Muscle layer of duodenum (tissue), 2 donors: ENCODE measurements at regions not wholly inside any gene's neighbourhood (a gene's known extent, or its start where the extent isn't known, plus 50 kb on each side); places are given as distances from the start of the nearest gene placed in this dataset.

Experiments
- H3K27ac ChIP-seq: one replicate; pipeline ENCODE4 v1.7.0; 2013; ENCODE audit warnings: mild to moderate bottlenecking, low read length
- H3K27me3 ChIP-seq: one replicate; pipeline ENCODE4 v1.7.0; 2013; ENCODE audit warnings: low read depth, mild to moderate bottlenecking, control low read depth, low read length
- H3K36me3 ChIP-seq, 2 donors: one replicate each; pipeline ENCODE4 v1.7.0; 2013; ENCODE audit warnings: low read length in 2 of 2, control low read depth in 1 of 2, mild to moderate bottlenecking in 1 of 2; ENCODE audit not compliant: insufficient read depth in 2 of 2, control insufficient read depth in 1 of 2
- H3K4me1 ChIP-seq, 2 donors: one replicate each; pipeline ENCODE4 v1.7.0; 2013; ENCODE audit warnings: low read length in 2 of 2, mild to moderate bottlenecking in 2 of 2, control low read depth in 1 of 2, moderate library complexity in 1 of 2; ENCODE audit not compliant: insufficient read depth in 2 of 2, control insufficient read depth in 1 of 2
- H3K4me3 ChIP-seq, 2 donors: one replicate each; pipeline ENCODE4 v1.7.0; 2013; ENCODE audit warnings: low read length in 2 of 2, low read depth in 1 of 2, mild to moderate bottlenecking in 1 of 2
- H3K9me3 ChIP-seq, 2 donors: one replicate each; pipeline ENCODE4 v1.7.0; 2013; ENCODE audit warnings: low read length in 2 of 2, control low read depth in 1 of 2, mild to moderate bottlenecking in 1 of 2; ENCODE audit not compliant: control insufficient read depth in 1 of 2
- donor health status: healthy.

GRCh38 chr18:41724195-41724594, 230.8 kb upstream of the PIK3C3 start:
- no peak overlapping the region for H3K4me3 ChIP-seq
- no peak overlapping the region for H3K27ac ChIP-seq
- no peaks in the 10 kb centered on the region for H3K27me3 ChIP-seq
- no peaks in the 10 kb centered on the region for H3K4me1 ChIP-seq
- no peaks in the 10 kb centered on the region for H3K36me3 ChIP-seq
- no peaks in the 10 kb centered on the region for H3K9me3 ChIP-seq

GRCh38 chr18:41721103-41721790, 233.8 kb upstream of the PIK3C3 start:
- no peaks in the 10 kb centered on the region for H3K36me3 ChIP-seq
- no peaks in the 10 kb centered on the region for H3K9me3 ChIP-seq
- H3K4me3 ChIP-seq, result no peak overlapping the region
- H3K27me3 ChIP-seq, result no peaks in the 10 kb centered on the region
- no peak overlapping the region for H3K27ac ChIP-seq
- H3K4me1 ChIP-seq, result no peaks in the 10 kb centered on the region

GRCh38 chr18:41720226-41720625, 234.8 kb upstream of the PIK3C3 start:
- Histone ChIP-seq H3K27me3 (no peaks in the 10 kb centered on the region), H3K9me3 (no peaks in the 10 kb centered on the region), H3K36me3 (no peaks in the 10 kb centered on the region), H3K27ac (no peak overlapping the region), H3K4me1 (no peaks in the 10 kb centered on the region), H3K4me3 (no peak overlapping the region)

- H3K4me1 ChIP-seq, result no peaks in the 10 kb centered on the region
- no peaks in the 10 kb centered on the region for H3K9me3 ChIP-seq
- H3K27ac ChIP-seq, result no peak overlapping the region
- H3K36me3 ChIP-seq, result no peaks in the 10 kb centered on the region
- H3K4me3 ChIP-seq, result no peak overlapping the region
- H3K27me3 ChIP-seq, result no peaks in the 10 kb centered on the region
These were observed 235.2 kb upstream of the PIK3C3 start for GRCh38 chr18:41719808-41720207.

DNA sequence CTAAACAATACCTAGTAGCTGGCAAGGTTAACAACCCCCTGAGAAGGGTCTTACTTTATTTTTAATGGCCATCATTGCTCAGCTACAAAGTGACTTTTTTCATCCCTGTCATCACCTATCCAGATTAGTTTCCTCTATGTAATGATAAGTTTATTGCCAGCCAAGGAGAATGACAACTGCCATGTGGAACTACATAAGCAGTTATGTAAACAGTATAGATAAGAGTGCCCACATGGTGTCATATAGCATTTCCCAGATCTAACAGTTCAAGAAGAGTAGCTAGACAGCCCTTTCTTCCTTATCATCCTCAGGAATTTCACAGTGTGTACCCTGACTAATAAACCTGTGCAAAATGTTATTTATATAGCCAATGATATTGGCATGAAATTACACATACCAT, 240.2 kb upstream of the PIK3C3 start:
- Histone ChIP-seq H3K36me3 (no peaks in the 10 kb centered on the region), H3K4me3 (no peak overlapping the region), H3K9me3 (no peaks in the 10 kb centered on the region), H3K4me1 (no peaks in the 10 kb centered on the region), H3K27me3 (no peaks in the 10 kb centered on the region), H3K27ac (no peak overlapping the region)

DNA sequence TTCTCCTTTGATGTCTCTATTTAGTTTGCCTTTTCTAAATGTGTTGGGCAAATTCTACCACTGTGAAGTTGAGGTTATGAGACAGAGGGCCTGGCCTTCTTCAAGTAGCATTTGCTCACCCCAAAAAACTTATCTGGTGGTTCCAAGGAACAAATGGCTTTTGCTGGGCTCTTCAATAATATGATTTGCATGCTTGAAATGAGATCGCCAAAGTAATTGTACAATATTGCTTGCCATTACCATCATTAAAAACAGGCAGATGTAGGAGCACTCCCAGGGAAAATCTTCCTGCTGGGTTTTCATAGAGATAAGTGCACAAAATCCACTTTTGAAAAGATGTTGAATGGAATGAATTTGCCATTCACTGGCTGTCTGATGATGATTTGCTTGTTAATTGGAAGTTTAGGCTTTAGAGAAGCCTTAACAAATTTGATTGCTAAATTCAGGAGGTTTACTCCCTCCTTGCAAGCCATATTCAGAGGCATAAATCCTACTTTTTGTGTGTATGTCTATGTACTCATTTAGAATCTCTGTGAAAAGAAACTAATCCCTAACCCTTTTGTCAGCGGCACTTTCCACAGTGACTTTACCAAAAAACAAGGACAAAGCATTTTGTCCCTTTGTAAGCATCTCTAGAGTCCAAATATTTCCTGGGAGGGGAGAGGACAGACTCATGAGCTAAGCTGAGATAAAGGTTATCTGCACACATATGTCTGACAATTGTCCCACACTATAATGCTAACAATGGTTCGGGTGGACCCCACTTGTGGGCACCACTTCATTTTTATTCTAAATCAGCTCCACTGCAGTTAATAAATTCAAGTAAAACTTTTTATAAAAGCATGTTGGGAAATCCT, 240.8 kb upstream of the PIK3C3 start:
- Histone ChIP-seq H3K36me3 (no peaks in the 10 kb centered on the region), H3K27ac (no peak overlapping the region), H3K27me3 (no peaks in the 10 kb centered on the region), H3K4me3 (no peak overlapping the region), H3K9me3 (no peaks in the 10 kb centered on the region), H3K4me1 (no peaks in the 10 kb centered on the region)

DNA sequence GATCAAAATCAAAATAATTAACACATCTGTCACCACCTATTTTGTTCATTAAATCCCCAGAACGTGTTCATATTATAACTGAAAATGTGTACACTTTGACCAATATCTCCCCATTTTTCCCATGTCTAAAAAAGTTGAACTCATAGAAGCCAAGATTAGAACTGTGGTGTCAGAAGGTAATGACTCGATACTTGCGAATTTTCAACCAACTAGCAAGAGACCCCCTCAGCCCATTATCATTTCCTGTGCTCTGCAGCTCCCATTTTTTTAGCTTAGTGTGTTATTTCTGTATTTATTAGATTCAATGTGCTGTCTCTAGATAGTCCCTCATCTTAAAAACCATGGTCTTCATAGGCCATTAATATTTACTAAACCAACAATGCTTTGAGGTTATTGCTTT, 248.7 kb upstream of the PIK3C3 start:
- Histone ChIP-seq H3K4me3 (no peak overlapping the region), H3K4me1 (no peaks in the 10 kb centered on the region), H3K9me3 (no peaks in the 10 kb centered on the region), H3K27me3 (no peaks in the 10 kb centered on the region), H3K27ac (no peak overlapping the region), H3K36me3 (no peaks in the 10 kb centered on the region)

DNA sequence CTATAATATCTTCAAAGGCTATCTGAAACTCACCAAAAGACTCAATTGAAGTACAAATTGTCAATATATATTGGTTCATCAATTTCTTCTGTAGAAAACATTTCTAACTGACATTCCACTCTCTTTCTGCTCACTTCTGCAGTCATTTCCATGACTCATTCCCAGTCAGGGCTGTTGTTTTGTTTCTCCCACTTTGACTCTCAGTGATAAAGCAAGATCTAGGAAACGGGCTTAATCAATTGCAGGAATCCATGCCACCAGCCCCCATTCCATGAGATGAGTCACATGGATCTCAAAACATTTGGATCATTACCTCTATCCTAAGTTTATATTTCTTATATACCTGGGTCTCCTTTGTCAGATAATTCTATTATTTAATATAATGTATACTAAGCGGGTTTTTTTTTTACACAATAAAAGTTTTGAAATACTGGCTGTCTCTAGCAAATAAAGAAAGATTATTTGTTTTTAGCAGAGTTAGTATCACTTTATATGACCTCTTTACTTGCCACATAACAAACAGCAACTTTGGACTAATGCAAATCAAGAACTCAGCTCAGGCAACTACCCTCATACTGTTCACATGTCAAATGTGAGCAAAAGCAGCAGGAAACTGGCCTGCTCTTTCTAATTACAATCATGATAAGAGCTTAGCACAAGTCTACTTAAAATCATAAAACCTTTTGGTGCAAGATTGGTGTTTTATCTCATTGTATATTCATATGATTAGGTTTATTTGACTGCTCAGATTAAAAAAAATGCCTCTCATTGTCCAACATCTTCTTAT, 251.1 kb upstream of the PIK3C3 start:
- Histone ChIP-seq H3K27me3 (no peaks in the 10 kb centered on the region), H3K36me3 (no peaks in the 10 kb centered on the region), H3K4me1 (no peaks in the 10 kb centered on the region), H3K9me3 (no peaks in the 10 kb centered on the region), H3K27ac (no peak overlapping the region), H3K4me3 (no peak overlapping the region)

DNA sequence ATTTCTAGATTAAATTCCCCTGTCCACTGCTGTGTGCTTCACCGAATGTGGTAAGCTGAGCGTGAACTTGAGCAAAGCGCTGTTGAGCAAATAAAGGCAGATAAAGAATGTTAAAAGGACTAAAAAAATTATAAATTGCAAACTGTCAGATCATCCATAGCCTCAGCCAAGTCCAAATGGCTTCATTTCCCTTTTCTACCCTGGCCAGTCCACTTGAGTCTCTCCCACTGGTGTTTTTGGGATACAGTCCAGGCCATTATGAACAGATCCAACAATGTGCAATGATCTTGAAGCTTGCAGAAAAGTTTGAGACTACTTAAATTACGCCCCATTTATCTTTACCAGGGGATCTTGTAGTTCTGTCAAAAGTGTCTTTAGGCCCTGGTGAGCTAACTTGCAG, 254.6 kb upstream of the PIK3C3 start:
- Histone ChIP-seq H3K27me3 (no peaks in the 10 kb centered on the region), H3K36me3 (no peaks in the 10 kb centered on the region), H3K4me1 (no peaks in the 10 kb centered on the region), H3K9me3 (no peaks in the 10 kb centered on the region), H3K4me3 (no peak overlapping the region), H3K27ac (no peak overlapping the region)

DNA sequence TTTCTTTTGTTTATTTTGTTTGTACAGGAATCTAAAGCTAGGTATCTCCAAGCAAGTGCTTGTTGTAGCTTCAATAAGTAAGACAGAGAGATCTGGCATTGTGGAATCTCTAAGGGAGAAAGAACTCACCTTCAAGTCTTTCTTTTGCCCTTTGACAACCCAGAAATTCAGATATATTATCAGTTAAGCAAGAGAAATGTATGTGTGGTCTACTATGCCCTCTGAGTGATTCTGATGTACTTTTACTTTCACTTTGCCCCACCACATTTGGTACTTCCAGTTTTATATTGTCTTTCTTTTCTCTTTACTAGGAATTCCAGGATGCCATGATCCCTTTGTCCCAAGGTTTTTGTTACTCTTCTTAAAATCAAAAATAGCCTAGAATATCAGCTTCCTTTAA, 259.6 kb upstream of the PIK3C3 start:
- H3K9me3 ChIP-seq, result no peaks in the 10 kb centered on the region
- H3K27me3 ChIP-seq, result no peaks in the 10 kb centered on the region
- H3K4me3 ChIP-seq, result no peak overlapping the region
- H3K27ac ChIP-seq, result no peak overlapping the region
- H3K36me3 ChIP-seq, result no peaks in the 10 kb centered on the region
- no peaks in the 10 kb centered on the region for H3K4me1 ChIP-seq

DNA sequence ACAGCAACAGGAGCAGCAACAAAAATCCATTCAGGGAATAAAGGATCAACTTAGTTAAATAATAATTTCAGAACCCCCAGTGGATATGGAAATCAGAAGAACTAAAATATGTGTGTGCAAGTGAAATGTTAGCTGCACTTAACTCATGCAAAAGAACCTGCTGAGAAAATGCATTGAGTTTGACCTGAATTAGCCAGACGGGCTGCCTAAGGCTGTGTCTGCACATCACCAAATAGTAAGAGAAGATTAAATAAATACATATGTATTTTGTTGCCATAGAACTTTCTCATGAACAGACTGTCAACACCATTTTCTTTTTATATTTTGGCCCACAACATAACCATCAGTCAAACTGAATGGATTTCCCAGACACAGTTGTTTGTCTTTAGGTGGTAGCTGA, 262.0 kb upstream of the PIK3C3 start:
- Histone ChIP-seq H3K27ac (no peak overlapping the region), H3K9me3 (no peaks in the 10 kb centered on the region), H3K4me3 (no peak overlapping the region), H3K36me3 (no peaks in the 10 kb centered on the region), H3K4me1 (no peaks in the 10 kb centered on the region), H3K27me3 (no peaks in the 10 kb centered on the region)
